ENCODE measurements at regions not wholly inside any gene's neighbourhood (a gene's known extent, or its start where the extent isn't known, plus 50 kb on each side); places are given as distances from the start of the nearest gene placed in this dataset.
A peak's percentile ranks its signal among the peaks of the same experiment; 100 is the strongest.

- intact Hi-C loops (cut with micrococcal nuclease) = loop anchor here (5.0 kb wide), 1 partner anchor 743 kb away; the partner anchor contains the start of gene ODC1
- Histone ChIP-seq H3K4me1 (ENCODE audit: control insufficient read depth, insufficient read depth, low read length) (peaks cover 33% of the 10 kb centered on the region), H3K36me3 (ENCODE audit: control insufficient read depth, insufficient read depth, low read length) (no peaks in the 10 kb centered on the region), H3K9me3 (ENCODE audit: control insufficient read depth, insufficient read depth, low read length) (no peaks in the 10 kb centered on the region), H3K4me3 (ENCODE audit: low read length) (no peak overlapping the region), H3K27ac (ENCODE audit: low read length) (peak overlapping the region; percentile 96), H3K27me3 (ENCODE audit: control insufficient read depth, insufficient read depth, low read length) (no peaks in the 10 kb centered on the region)
- H3K4me3 Mint-ChIP-seq = peak overlapping the region; percentile 57
- no peaks in the 10 kb centered on the region for H3K27me3 Mint-ChIP-seq (ENCODE audit: low read depth in 2 of 2)
- H3K36me3 Mint-ChIP-seq = no peaks in the 10 kb centered on the region
- WGBS (ENCODE audit: insufficient coverage) = 96% methylated on average over 3 of the region's 3 CpGs
- DNase-seq (no peak), ATAC-seq (no peak)
- peaks cover 0 to 4% of the 10 kb centered on the region in 2 donors for H3K9me3 Mint-ChIP-seq
- peak overlapping the region; percentile 95 to 97 for H3K27ac Mint-ChIP-seq
- TF ChIP-seq CTCF (IDR thresholded peaks at IDR 0.05) = no peak
- peaks cover 58 to 74% of the 10 kb centered on the region in 2 donors for H3K4me1 Mint-ChIP-seq
These were observed 73.8 kb upstream of the YWHAQ start for GRCh38 chr2:9704600-9704999.

GRCh38 chr2:9705196-9705595 is 74.4 kb upstream of the YWHAQ start:
- intact Hi-C loops (cut with micrococcal nuclease) = no loop called here

GRCh38 chr2:9707008-9707407 is 76.2 kb upstream of the YWHAQ start:
- H3K4me3 Mint-ChIP-seq = no peak overlapping the region
- H3K4me1 ChIP-seq (ENCODE audit: control insufficient read depth, insufficient read depth, low read length) = peaks cover 36% of the 10 kb centered on the region
- H3K27ac Mint-ChIP-seq = peak overlapping the region in 1 of 2 donors; percentile 68
- no peaks in the 10 kb centered on the region for H3K36me3 Mint-ChIP-seq
- DNase-seq = no peak
- H3K4me1 Mint-ChIP-seq = peaks cover 41 to 71% of the 10 kb centered on the region in 2 donors
- intact Hi-C loops (cut with micrococcal nuclease) = no loop called here
- no peak overlapping the region for H3K27ac ChIP-seq (ENCODE audit: low read length)
- no peak overlapping the region for H3K4me3 ChIP-seq (ENCODE audit: low read length)
- H3K27me3 Mint-ChIP-seq (ENCODE audit: low read depth in 2 of 2) = no peaks in the 10 kb centered on the region
- WGBS (ENCODE audit: insufficient coverage) = 80% methylated on average over 6 of the region's 6 CpGs
- no peak for ATAC-seq
- no peaks in the 10 kb centered on the region for H3K36me3 ChIP-seq (ENCODE audit: control insufficient read depth, insufficient read depth, low read length)
- H3K27me3 ChIP-seq (ENCODE audit: control insufficient read depth, insufficient read depth, low read length) = no peaks in the 10 kb centered on the region
- no peak for TF ChIP-seq CTCF (IDR thresholded peaks at IDR 0.05)
- no peaks in the 10 kb centered on the region for H3K9me3 Mint-ChIP-seq
- H3K9me3 ChIP-seq (ENCODE audit: control insufficient read depth, insufficient read depth, low read length) = no peaks in the 10 kb centered on the region

More at GRCh38 chr2:9705196-9705595, 74.4 kb upstream of the YWHAQ start:
- H3K4me1 Mint-ChIP-seq = peaks cover 52 to 72% of the 10 kb centered on the region in 2 donors
- H3K27me3 Mint-ChIP-seq (ENCODE audit: low read depth in 2 of 2) = no peaks in the 10 kb centered on the region
- WGBS (ENCODE audit: insufficient coverage) = 80% methylated on average over 7 of the region's 8 CpGs
- H3K9me3 ChIP-seq (ENCODE audit: control insufficient read depth, insufficient read depth, low read length) = no peaks in the 10 kb centered on the region
- no peaks in the 10 kb centered on the region for H3K27me3 ChIP-seq (ENCODE audit: control insufficient read depth, insufficient read depth, low read length)
- no peaks in the 10 kb centered on the region for H3K36me3 ChIP-seq (ENCODE audit: control insufficient read depth, insufficient read depth, low read length)
- no peak for DNase-seq
- no peak overlapping the region for H3K27ac ChIP-seq (ENCODE audit: low read length)
- no peak for TF ChIP-seq CTCF (IDR thresholded peaks at IDR 0.05)
- ATAC-seq = no peak
- H3K4me1 ChIP-seq (ENCODE audit: control insufficient read depth, insufficient read depth, low read length) = peaks cover 29% of the 10 kb centered on the region
- no peaks in the 10 kb centered on the region for H3K36me3 Mint-ChIP-seq
- H3K4me3 Mint-ChIP-seq = peak overlapping the region; percentile 4
- H3K27ac Mint-ChIP-seq = peak overlapping the region; percentile 95 to 97
- no peak overlapping the region for H3K4me3 ChIP-seq (ENCODE audit: low read length)
- peaks cover 0 to 4% of the 10 kb centered on the region in 2 donors for H3K9me3 Mint-ChIP-seq

- Histone ChIP-seq H3K4me1 (ENCODE audit: control insufficient read depth, insufficient read depth, low read length) (peaks cover 38% of the 10 kb centered on the region), H3K9me3 (ENCODE audit: control insufficient read depth, insufficient read depth, low read length) (no peaks in the 10 kb centered on the region), H3K27ac (ENCODE audit: low read length) (no peak overlapping the region), H3K36me3 (ENCODE audit: control insufficient read depth, insufficient read depth, low read length) (no peaks in the 10 kb centered on the region), H3K27me3 (ENCODE audit: control insufficient read depth, insufficient read depth, low read length) (no peaks in the 10 kb centered on the region), H3K4me3 (ENCODE audit: low read length) (no peak overlapping the region)
- intact Hi-C loops (cut with micrococcal nuclease) = no loop called here
- Mint-ChIP-seq H3K9me3 (no peaks in the 10 kb centered on the region), H3K27me3 (ENCODE audit: low read depth in 2 of 2) (no peaks in the 10 kb centered on the region), H3K27ac (no peak overlapping the region), H3K4me3 (no peak overlapping the region), H3K36me3 (no peaks in the 10 kb centered on the region), H3K4me1 (peaks cover 38 to 69% of the 10 kb centered on the region in 2 donors)
- ATAC-seq (no peak), DNase-seq (no peak)
- WGBS (ENCODE audit: insufficient coverage) = 90% methylated on average over 9 of the region's 10 CpGs
- TF ChIP-seq CTCF (IDR thresholded peaks at IDR 0.05) = no peak
These were observed 76.9 kb upstream of the YWHAQ start for GRCh38 chr2:9707611-9708160.
